Mammary epithelial cell (primary cell): ENCODE measurements at regions not wholly inside any gene's neighbourhood (a gene's known extent, or its start where the extent isn't known, plus 50 kb on each side); places are given as distances from the start of the nearest gene placed in this dataset.

Experiments used
- EZH2 ChIP-seq: IDR thresholded peaks from 2 replicates; pipeline ENCODE4 v1.6.1; 2012; ENCODE audit warnings: low read length, inconsistent platforms, borderline replicate concordance
- TF ChIP-seq, protein P1 (sequence below), 2 donors: IDR thresholded peaks in 1 of 2; conservative IDR thresholded peaks in 1 of 2; 2 replicates each; pipeline ENCODE4 v1.5.1; 2011 to 2012; ENCODE audit warnings: inconsistent platforms in 2 of 2, low read length in 2 of 2, mild to moderate bottlenecking in 2 of 2, control low read depth in 1 of 2, low read depth in 1 of 2; ENCODE audit not compliant: insufficient read depth in 1 of 2; ENCODE audit errors: extremely low read depth in 1 of 2

DNA sequence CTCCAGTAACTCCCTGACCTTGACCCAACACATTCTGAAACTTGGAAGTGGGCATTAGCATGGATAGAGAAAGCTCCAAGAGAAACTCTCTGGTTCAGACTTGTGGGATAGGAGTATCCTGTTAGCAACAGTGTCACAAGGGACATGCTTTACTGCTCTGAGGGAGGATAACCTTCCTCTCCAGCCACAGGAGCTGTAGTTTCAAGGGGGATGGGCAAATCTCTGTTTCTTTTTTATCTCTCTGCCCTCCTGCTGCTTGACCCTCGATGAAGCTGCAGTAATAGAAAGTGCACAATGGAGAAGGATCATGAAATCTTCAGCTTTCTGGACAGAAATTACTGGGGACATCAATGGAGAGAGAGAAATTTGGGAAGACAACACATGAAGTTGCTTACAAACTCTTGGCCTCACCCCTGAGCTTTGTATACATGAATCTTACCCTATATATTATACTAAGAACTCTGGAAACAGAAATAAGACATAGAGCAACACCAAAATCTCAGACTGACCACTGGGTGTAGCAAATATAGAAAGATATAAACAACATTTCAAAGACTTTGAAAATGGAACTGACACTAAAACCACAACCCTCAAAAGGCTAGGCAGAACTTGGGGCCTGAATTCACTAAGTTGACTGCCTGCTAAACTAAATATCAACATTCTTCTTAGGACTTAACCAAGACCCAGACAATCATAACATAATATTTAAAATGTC is 471.0 kb upstream of the MEF2C start:
- TF ChIP-seq, protein P1, sequence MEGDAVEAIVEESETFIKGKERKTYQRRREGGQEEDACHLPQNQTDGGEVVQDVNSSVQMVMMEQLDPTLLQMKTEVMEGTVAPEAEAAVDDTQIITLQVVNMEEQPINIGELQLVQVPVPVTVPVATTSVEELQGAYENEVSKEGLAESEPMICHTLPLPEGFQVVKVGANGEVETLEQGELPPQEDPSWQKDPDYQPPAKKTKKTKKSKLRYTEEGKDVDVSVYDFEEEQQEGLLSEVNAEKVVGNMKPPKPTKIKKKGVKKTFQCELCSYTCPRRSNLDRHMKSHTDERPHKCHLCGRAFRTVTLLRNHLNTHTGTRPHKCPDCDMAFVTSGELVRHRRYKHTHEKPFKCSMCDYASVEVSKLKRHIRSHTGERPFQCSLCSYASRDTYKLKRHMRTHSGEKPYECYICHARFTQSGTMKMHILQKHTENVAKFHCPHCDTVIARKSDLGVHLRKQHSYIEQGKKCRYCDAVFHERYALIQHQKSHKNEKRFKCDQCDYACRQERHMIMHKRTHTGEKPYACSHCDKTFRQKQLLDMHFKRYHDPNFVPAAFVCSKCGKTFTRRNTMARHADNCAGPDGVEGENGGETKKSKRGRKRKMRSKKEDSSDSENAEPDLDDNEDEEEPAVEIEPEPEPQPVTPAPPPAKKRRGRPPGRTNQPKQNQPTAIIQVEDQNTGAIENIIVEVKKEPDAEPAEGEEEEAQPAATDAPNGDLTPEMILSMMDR (conservative IDR thresholded peaks at IDR 0.05 in 1 of 2, IDR thresholded peaks at IDR 0.05 in 1 of 2; ENCODE audit: extremely low read depth in 1 of 2, insufficient read depth in 1 of 2, low read depth in 1 of 2, low read length in 2 of 2) = no peak
- TF ChIP-seq EZH2 = no peak
